Activated gamma-delta T cell treated with Interleukin-2 at 50 U/mL for 16 hours (primary cell): ENCODE measurements at regions not wholly inside any gene's neighbourhood (a gene's known extent, or its start where the extent isn't known, plus 50 kb on each side); places are given as distances from the start of the nearest gene placed in this dataset.

Experiments used
- DNase-seq: peaks from one replicate; pipeline ENCODE4 v3.0.0-alpha.2; 2020

DNA sequence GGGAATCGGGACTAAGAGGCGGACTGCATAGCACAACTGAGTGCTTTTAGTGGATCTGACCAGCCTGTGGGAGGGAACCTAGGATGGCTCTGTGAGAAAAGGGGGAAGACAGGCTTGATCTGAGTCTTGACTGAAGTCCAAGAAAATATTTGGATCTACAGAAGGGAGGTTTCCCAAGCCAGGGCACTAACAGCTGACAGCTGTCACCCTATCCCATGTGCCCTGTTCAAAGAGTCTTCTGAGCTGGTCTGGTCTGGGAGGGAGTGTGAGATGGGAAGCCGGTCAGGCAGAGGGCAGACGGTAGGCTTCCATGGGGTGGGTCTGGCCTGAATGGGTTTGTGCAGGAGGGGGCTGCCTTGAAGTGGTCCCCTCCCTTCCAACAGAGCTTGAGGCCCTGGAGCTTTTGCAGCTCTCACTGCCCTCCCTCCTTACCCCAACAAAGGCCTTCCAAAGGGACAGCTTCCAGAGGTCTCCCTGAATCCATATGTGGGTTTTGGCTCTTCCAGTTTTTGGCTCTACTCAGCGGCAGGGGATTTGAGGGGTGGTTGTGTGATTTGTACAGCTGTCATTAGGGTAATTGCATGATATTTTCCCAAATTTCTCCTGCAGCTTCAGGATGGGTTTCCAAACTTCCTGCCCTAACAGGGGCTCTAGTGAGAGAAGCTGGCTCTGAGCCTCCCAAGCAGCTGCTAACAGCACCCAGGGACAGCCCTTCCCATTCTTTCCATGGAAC lies 643.7 kb downstream of the BCOR start:
- no peak for DNase-seq

DNA sequence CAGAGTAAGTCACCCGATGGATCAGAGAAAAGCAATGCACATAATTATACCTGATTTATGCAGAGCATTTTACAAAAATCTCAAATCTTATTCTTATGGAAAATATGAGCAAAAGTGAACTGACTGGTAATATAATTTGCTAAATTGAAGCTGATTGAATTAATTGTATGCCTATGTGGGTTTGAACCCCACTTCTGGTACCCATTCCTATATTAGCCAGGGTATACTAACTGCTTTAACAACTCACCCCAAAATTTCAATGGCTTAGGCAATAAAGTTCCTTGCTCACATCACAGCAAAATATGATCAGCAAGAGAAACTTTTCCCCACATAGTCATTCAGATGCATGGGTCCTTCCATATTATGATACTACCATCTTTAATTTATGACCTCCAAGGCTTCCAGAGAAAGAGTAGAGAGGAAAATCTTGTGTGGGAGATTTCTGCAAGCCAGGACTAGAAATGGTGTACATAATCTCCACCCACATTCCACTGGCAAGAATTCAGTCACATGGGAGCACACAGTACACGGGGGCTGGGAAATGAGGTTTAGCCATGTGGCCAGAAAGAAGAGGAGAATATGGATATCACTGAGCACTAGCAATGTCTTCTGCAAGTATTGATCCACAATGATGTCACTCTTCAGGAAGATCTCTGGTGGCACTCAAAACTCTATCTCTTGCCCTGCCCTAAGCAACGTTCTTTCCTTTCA lies 640.7 kb downstream of the BCOR start:
- DNase-seq = no peak

DNA sequence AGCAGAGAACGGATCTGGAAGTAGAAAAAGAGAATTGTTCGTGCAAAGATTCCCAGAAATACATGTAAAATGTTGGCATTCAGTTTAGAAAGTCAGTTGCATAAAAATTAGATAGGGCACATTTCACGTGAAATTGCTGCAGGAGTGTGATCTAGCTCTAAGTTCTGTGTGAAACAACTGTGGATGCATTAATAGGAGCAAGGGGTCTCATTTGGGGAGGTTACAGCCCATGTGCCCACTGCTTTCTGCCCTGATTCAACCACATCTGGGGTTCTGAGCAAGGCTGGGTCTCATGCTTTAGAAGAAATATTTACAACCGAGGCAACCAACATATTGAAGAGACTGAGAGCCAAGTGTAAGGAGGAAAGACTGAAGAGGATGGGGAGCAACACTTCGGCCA lies 639.0 kb downstream of the BCOR start:
- DNase-seq = no peak

DNA sequence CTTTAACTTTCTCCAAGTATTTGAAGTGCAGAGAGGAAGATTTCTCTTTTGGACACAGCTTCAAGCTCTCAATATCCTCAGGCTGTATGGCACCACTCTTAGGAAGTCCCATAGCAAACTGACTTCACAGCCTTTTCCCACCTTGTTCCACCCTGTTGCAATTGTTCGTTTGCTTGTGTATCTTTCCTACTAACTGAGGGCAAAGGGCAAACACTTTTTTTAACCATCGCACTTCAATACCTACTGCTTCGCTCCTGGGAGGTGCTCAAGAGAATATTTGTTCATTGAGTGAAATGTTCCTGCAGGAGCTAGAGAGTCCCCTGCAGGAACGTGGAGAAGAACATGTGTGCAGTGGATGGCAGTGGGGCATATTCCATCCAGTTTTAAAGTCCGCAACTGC lies 638.6 kb downstream of the BCOR start:
- DNase-seq = no peak

DNA sequence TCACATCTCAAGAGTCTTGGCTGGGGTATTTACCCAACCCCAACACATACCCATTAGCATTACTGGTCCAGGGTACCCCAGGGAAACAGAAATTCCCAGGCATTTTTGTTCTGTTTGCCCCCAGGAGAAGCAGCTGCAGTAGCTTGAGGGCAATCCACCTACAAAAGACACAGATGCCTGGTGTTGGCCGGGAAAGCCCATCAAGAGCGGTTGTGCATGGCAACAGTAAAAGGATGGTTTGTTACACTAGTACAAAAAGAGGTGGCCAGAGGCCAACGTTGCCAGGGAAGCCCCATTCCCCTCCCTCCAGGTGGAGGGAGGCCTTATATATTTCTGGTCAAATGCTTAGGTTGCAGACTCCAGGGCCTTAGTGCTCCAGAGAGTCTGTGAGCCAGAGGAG lies 637.8 kb downstream of the BCOR start:
- DNase-seq = no peak

DNA sequence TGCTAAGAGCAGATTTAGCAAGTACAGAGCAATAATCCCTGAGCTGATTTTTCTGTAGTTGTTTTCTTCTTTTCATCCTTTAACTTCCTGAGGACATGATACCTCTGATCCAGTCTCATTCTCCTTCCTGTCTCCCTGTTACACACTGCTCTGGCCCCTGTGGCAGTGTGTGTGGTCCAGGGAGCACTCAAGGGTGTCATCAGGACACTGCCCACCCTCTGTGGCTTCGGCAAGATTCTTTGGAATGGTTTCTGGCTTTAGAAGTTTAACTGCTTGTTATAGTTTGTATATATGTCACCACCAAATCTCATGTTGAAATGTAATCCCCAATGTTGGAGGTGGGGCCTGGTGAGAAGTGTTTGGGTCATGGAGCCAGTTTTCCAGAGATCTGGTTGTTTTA lies 637.3 kb downstream of the BCOR start:
- DNase-seq = no peak

DNA sequence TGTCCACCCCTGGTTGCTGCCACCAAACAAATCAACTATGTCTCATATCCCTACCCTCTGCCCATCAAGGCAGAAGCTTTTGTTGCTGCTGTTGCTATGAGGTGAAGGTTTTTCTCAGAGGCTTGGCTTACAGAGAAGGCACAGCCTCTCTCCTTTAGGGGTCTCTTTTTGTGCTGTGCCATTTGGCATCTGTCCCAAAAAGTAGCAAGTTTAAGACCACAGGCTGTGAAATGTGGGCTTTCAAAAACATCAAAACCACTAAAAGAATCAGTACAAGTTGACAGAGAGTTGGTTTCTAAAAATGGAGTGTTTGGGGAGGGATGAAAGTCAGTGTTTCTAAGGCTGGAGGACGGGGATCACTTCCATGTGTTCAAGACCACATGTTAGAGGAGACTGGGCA lies 634.9 kb downstream of the BCOR start:
- no peak for DNase-seq

DNA sequence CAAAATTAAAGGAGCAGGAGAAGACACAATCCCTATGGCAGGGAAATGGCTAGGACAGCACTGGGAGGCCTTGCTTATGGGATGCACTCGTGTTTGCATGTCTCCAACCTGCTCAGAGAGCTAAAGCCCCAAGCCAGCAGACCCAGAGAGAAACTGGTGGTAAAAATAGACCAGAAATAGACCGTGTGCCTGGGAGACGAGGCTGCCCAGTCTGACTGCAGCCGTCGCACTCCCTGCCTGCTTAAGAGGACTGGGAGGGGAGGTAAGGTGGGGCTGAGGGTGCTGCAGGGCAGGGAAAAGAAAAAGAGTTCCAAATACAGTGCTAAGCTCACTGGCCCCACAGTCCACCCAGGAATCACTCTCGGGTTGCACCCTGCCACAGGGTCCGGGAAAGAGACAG lies 633.5 kb downstream of the BCOR start:
- no peak for DNase-seq

DNA sequence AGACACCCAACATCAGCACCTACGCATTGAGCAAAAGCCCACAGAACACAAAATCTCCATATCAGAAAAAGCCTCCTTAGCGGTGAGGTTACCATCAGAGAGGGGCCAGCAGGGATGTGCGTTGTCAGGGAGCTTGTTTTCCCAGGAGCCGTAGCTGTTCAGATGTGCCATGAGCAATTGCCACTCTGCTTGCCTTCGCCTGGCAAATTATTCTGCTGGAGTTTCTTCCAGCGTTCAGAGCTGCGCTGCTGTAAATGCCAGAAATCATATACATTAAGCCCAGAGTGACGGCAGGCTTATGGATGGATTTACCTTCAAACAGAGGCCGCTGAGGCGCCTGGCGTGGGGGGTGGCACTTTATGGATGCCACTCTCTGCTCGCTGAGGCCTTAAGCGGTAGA lies 632.3 kb downstream of the BCOR start:
- no peak for DNase-seq

DNA sequence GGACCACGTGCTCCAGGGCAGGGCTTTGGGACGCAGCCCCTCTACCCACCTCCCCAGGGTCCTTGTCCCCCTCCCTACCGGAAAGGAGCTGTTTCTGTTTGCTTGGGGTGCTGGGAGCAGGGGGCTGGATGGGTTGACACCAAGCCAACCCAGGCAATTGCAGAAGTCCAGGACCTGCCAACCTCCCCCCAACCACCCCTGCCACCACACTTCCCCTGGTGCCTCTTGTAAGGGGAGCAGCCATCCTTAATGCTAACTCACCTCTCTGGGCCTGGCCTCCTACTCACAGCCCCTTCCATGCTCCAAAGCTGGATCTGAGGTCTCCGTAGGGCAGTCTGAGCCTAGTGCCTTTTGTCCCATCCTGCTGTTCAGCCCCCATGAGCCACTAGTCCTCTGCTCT lies 631.9 kb downstream of the BCOR start:
- no peak for DNase-seq

DNA sequence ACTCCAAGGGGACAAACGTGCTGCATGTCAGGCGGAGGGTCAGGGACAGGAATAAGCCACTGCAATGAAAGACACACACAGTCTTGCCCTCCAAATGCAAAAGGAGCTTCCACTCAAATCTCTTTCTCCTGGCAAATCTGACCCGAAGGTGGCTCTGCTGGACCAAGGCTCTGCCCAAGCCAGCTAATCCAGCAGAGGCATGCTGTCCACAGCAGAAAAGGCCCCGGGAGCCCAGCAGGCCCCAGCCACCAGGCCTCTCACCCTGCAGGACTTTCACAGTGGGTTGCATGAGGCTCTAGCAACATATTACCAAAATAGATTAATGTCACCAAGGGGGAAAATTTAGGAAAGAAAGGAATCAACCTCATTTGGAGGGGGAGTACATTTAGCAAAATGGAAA lies 628.6 kb downstream of the BCOR start:
- DNase-seq = no peak

DNA sequence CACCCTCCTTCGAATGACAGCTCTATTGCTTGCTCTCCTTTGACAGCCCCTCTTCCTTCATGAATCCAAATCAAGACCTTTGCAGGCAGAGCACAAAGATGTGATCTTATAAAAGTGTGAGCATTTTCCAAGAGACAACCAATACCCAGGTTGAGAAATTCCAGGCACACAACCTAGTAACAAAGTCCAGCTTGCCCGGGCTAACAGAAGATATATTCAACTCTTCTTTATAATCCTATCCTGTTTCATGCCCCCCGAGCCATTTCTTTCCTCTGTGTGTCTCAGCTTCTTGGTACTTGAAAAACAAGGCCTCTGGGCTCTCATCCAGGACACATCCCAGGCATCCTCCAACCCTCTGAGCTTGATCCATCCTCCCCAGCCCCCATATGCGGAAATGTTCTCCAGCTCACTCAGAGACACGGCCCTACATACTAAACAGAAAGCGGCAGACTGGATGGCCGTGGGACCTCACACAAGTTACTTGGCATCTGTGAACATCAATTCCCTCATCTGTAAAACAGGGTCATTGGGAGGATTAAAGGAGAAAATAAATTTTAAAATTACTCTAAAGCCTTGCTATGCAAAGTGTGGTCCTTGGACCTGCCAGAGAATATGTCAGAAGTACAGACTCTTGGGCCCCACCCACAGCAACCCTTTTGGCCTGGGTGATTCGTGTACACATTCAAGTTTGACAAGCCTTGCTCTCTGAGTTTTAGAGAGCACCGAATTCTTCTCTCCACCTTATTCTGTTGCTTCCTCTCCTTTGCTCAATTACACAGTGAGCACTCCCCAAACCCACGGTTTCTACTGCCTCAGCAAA lies 627.0 kb downstream of the BCOR start:
- DNase-seq = no peak

DNA sequence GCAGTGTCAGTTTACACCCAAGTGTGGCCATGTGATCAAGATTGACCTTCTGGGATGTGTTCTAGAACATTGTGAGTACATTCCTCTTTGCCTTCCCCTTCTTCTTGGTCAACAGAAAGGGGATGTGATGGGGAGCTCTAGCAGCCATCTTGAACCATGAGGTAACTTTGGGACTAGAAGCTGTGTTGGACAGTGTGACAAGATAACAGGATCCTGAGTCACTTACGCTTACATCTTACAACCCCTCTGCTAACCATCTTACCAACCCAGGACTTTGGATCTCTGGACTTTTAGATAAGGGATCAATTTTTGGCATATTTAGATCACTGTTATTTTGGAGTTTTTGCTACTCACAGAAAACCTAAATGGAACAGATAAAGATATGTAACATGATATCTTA lies 625.6 kb downstream of the BCOR start:
- DNase-seq = no peak

DNA sequence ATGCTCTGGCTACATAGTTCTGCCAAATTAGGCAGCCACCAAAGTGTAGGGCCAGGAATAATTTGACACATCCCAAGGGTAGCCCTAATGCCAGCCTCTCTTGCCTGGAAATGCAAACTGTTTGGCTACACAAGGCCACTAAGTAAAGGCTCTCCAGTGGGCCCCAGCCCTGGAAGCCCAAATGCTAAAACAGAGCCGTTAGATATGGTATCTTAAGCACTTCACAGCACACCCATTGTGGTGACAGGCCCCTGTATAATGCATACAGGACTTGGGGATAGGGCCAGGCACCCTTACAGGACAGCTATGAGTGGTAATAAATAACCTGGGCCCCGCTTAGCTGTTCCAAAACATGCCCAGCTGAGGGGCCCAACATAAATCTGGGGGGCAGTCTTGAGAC lies 623.9 kb downstream of the BCOR start:
- DNase-seq = no peak

DNA sequence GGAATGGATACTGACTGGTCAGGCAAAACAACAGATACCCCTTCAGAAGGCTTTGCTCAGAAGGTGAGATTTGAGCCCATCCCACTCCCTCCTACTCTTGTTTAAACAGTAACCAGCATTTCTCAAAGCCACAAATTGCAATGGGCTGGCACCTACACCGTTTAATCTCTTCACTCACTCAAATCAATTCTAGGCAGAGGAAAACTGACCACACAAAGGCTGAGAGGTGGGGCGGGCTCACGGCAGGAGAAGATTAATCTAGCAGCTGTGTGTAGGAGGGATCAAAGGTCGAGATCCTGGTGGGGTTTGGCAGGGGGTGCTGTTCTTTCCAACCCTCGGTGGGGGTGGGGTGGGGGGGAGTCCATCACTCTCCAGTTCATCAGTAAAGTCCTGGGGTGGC lies 622.4 kb downstream of the BCOR start:
- DNase-seq = no peak

DNA sequence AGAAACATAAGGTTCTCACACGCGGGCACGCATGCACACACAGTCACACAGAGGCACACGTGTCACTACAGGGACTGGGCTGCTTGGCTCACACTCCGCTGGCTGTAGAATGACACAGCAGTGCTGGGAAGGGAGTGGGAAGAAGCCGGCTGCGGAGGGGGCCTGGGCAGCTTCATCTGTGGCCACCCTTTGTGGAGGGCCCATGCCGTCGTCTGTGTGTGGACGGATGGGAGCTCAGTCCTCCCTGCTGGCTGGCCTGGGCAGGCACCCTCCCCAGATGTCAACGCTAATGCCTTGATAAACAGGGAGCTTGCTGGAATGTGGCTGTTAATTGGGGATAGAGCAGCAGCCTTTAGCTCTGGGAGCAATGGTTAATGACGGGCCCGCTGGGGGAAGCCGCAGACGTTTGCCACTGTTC lies 621.1 kb downstream of the BCOR start:
- DNase-seq = no peak

DNA sequence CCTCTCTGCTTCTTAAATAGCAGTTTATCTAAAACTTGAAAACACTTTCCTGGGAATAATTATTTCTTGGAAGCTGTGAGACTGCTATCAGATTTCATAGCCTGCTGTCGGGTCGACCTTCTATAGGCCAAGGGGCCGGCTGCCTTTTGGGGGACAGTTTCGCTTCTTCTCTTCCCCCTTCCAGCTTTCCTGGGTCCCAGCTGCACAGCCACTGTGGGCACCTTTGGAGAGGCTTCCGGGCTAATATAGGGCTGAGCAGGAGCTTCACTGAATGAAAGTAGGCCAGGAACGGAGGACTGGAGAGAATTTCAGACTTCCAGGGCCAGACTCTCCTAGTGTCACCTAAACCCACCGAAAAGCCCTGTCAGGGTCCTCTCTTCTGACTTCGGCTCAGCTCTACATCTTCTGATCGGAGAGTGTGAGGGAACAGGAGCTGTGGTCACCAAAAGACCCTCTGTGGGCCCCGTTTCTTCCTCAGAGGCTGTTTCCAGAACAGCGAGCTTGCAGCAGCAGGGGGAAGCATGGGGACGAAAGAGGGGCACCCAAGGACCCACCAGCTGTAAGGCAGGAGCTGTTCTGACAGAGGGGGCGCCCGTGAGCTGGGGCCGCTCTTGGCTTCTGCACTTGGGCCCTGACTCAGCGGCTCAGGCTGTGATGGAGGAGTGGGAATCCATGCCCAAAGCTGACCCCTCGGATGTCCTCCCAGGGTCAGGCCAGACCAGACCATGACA lies 620.6 kb downstream of the BCOR start:
- DNase-seq = no peak

DNA sequence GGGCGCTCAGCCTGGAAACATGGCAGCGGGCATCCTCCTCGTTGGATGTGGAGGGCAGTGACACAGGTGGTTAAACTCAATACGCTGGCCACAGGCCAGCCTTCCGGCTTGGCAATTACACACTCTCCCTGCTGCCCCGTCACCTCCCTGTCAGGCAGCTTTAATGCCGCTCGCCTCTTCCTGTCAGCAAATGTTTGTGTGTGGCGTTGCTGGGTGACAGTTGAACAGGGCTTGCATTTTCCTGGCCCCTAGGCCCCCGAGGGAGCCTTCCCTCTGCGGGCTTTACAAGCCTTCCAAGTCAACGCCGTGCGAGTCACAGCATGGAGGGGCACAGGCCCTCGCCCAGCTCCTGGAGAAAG lies 620.0 kb downstream of the BCOR start:
- peak; percentile 11 for DNase-seq

DNA sequence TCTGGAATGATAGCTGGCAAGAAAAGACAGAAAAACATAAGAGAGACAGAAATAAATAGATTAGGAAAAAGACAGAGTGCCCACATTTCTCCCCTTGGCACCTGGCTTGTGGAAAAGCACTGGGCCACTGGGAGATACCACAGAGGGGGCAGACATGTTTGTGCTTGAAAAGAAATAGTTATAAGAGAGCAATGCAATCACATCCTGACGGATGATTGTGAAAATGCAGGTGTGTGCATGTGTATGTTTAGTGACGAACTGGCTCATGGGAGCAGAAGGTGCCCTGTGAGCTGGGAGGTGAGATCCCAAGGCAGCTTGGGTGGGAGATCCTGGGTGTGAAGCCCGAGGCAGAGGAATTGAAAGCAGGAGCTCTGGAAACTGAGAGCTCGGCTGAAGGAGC lies 617.9 kb downstream of the BCOR start:
- no peak for DNase-seq

DNA sequence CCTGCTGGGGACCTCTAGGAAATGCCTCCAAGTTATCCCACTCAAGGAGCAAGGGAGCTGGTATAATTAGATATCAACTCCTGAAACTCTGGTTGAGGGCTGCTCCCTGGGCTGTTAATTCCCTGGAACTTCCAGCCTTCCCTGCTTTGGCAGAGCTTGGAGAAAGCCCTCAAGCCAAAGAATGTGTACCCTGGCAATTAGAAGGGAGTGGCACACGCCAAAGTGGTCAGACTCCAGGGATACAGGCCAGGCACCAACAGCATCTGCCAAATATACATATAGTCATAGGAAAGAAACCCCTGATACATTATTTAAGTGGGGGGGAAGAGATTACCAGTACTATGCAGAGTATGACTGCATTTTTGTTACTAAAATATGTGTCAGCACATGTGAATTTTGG lies 616.8 kb downstream of the BCOR start:
- DNase-seq = no peak

DNA sequence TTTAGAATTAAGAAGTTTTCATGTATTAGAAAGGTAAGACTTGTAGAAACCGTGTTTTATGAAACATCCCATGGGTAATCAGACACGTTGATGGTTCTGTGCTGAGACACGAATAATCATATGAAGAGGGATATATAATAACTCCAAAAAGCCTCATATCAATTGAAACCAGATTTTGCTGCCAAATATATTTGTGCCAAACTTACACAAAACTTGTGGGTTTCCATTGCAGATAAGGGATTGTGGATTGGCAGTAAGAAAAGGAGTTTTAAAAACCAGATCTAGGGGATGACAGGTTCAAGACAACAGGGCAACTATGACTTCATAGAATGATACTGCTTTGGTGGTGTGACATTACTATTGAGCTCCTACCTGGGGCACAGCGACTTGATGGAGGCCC lies 616.1 kb downstream of the BCOR start:
- no peak for DNase-seq

DNA sequence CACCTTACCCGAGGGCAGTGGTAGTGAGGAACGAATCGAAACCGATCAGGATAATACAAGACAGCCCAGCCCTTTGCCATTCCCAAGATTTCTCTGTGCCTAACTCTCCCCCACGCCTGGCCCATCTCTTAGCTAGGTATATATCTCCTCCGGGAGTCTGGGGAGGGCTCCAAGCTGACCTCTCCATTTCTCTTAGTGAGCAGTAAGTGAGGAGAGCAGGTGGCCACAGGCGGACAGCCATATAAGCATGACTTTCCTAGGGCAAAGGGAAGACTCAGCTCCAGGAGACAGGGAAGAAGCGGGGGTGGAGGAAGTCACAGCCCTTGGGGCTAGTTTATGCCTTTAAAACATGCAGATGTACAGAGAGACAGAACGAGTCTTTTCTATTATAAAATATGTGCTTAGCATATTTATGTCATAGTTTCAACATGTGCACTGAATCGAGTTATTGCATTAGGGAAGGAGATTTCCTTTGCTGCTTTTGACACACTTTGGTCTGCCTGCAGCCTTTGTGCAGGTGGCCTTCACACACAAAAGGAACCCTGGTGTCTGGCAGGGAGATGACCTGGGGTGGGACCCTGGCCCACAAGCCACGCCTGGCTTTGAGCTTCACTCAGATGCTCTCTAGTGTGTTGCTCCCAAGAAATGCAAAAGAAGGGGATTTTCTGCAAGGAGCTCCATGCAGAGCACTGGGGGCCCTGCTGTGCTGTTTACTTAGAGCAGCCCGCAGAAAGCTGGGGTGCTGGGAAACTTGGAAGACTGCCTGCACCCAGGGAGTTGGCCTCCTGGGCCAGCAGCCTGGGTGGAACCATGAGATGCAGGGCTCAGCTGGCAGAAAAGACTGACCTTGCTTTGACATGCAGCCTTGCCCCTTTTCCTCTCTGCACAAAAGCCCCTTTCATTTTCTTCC lies 613.3 kb downstream of the BCOR start:
- no peak for DNase-seq
